Lung (tissue), 11 donors: ENCODE measurements at regions not wholly inside any gene's neighbourhood (a gene's known extent, or its start where the extent isn't known, plus 50 kb on each side); places are given as distances from the start of the nearest gene placed in this dataset.
"Not testable (repeated sequence)": the region's sequence is repeated elsewhere in the genome, so short reads cannot be mapped to it uniquely, and the experiment has no call there.

Source experiments
- ATAC-seq: fragments of 200-7000 bp; cut with Tn5 transposase; one replicate; pipeline ENCODE4 v1.9.1; 2020; ENCODE audit warnings: moderate number of reproducible peaks; ENCODE audit not compliant: insufficient read depth, low FRiP score
- DNase-seq, 3 donors: peaks; one replicate each; pipeline ENCODE4 v3.0.0-alpha.2; 2013 to 2017
- H3K27ac ChIP-seq, 2 donors: one replicate each; pipeline ENCODE4 v1.5.1; 2013; ENCODE audit warnings: mild to moderate bottlenecking in 2 of 2, moderate library complexity in 2 of 2, control low read depth in 1 of 2, inconsistent platforms in 1 of 2, low read depth in 1 of 2, low read length in 1 of 2
- H3K27me3 ChIP-seq, 3 donors: one replicate each; pipeline ENCODE4 v1.5.1; 2013; ENCODE audit warnings: low read length in 2 of 3; ENCODE audit not compliant: control insufficient read depth in 3 of 3, insufficient read depth in 3 of 3
- H3K36me3 ChIP-seq, 4 donors: one replicate each; pipeline ENCODE4 v1.5.1; 2013; ENCODE audit warnings: low read length in 4 of 4, mild to moderate bottlenecking in 1 of 4, moderate library complexity in 1 of 4; ENCODE audit not compliant: control insufficient read depth in 4 of 4, insufficient read depth in 4 of 4
- H3K4me1 ChIP-seq, 5 donors: one replicate each; pipeline ENCODE4 v1.5.1; 2013; ENCODE audit warnings: low read length in 5 of 5, mild to moderate bottlenecking in 2 of 5, moderate library complexity in 1 of 5; ENCODE audit not compliant: control insufficient read depth in 5 of 5, insufficient read depth in 5 of 5
- H3K4me3 ChIP-seq: one replicate; pipeline ENCODE4 v1.5.1; 2013; ENCODE audit warnings: mild to moderate bottlenecking, control low read depth, moderate library complexity
- H3K9ac ChIP-seq, 2 donors: one replicate each; pipeline ENCODE4 v1.5.1; 2013; ENCODE audit warnings: low read length in 2 of 2, control low read depth in 1 of 2; ENCODE audit not compliant: insufficient read depth in 1 of 2
- H3K9me3 ChIP-seq, 4 donors: one replicate each; pipeline ENCODE4 v1.5.1; 2013; ENCODE audit warnings: low read length in 3 of 4, mild to moderate bottlenecking in 1 of 4, moderate library complexity in 1 of 4; ENCODE audit not compliant: control insufficient read depth in 4 of 4, insufficient read depth in 3 of 4
- CTCF ChIP-seq: IDR thresholded peaks from 2 replicates; pipeline ENCODE4 v1.5.1; 2012; ENCODE audit warnings: mild to moderate bottlenecking; ENCODE audit errors: control extremely low read depth, extremely low read depth
- WGBS, 2 donors: extraction: QIAGEN DNeasy Blood & Tissue Kit; methylation state at CpG; one replicate each; pipeline ENCODE4 v1.1.7; 2013; 5-methylcytosine and 5-hydroxymethylcytosine counted together
- donor health status: control.
- donor health status: control.
- donor health status: Bipolar disorder and iron deficiency.
- donor health status: healthy.
- donor health status: DM: yes; HTN: yes; CAD: no.

- Histone ChIP-seq H3K4me1 (peaks cover 0 to 45% (median 21%) of the 10 kb centered on the region in 5 donors), H3K27ac (peak overlapping the region in 1 of 2 donors; percentile 49), H3K4me3 (peak overlapping the region; percentile 3), H3K9ac (no peak overlapping the region), H3K36me3 (peaks cover 0 to 13% (median 0%) of the 10 kb centered on the region in 4 donors), H3K9me3 (peaks cover 0 to 2% (median 0%) of the 10 kb centered on the region in 4 donors), H3K27me3 (peaks cover 0 to 30% (median 26%) of the 10 kb centered on the region in 3 donors)
- DNase-seq (peak; percentile 29 to 52 (median 40)), ATAC-seq (no peak)
- 25 to 36% methylated on average over 98 to 107 of the region's 107 CpGs for WGBS, 2 donors
- no peak for TF ChIP-seq CTCF
These were observed 116.4 kb upstream of the SMURF2 start for GRCh38 chr17:64778240-64779097.

- peaks cover 0 to 2% (median 0%) of the 10 kb centered on the region in 4 donors for H3K9me3 ChIP-seq
- H3K4me3 ChIP-seq, result no peak overlapping the region
- DNase-seq, result peak in 2 of 3 donors; percentile 29 to 48
- H3K9ac ChIP-seq, result no peak overlapping the region
- no peak for TF ChIP-seq CTCF
- peaks cover 0 to 9% (median 0%) of the 10 kb centered on the region in 4 donors for H3K36me3 ChIP-seq
- ATAC-seq, result no peak
- H3K27ac ChIP-seq, result peak overlapping the region in 1 of 2 donors; percentile 81
- H3K4me1 ChIP-seq, result peaks cover 0 to 45% (median 21%) of the 10 kb centered on the region in 5 donors
- WGBS, 2 donors, result 17 to 31% methylated on average over 21 of the region's 21 CpGs
- H3K27me3 ChIP-seq, result peaks cover 0 to 26% (median 26%) of the 10 kb centered on the region in 3 donors
These were observed 115.5 kb upstream of the SMURF2 start for GRCh38 chr17:64777415-64778239.

- 2 to 3% methylated on average over 32 to 38 of the region's 38 CpGs for WGBS, 2 donors
- Histone ChIP-seq H3K27ac (peak overlapping the region in 1 of 2 donors; percentile 81), H3K27me3 (peaks cover 0 to 24% (median 23%) of the 10 kb centered on the region in 3 donors), H3K4me1 (peaks cover 0 to 43% (median 21%) of the 10 kb centered on the region in 5 donors)
- H3K9me3 ChIP-seq, H3K9ac ChIP-seq, H3K4me3 ChIP-seq, H3K36me3 ChIP-seq: not testable (repeated sequence)
- DNase-seq (peak; percentile 90 to 94 (median 93)), ATAC-seq (peak; percentile 54)
- TF ChIP-seq CTCF, result peak; percentile 84
These were observed 114.8 kb upstream of the SMURF2 start for GRCh38 chr17:64776720-64777414.
